HEK293 (cell line): ENCODE measurements at regions not wholly inside any gene's neighbourhood (a gene's known extent, or its start where the extent isn't known, plus 50 kb on each side); places are given as distances from the start of the nearest gene placed in this dataset.

ENCODE experiments used
- CTCF ChIA-PET: fragments of 350-600 bp; formaldehyde crosslinking; extraction: SDS; loops from one replicate; lab custom pipeline; 2021; ENCODE audit warnings: antibody characterized with exemption; lab: Yijun Ruan, JAX
- POLR2A ChIA-PET: fragments of 300-600 bp; formaldehyde crosslinking; extraction: SDS; loops from one replicate; lab custom pipeline; 2020; ENCODE audit warnings: antibody characterized with exemption, inconsistent platforms; lab: Yijun Ruan, JAX
- H3K27ac ChIP-seq: fragments of 200-500 bp; sonication (Bioruptor generic); 2 replicates; pipeline ENCODE4 v1.5.1; 2014; ENCODE audit warnings: low read depth, low read length, control low read depth, inconsistent platforms; ENCODE audit errors: extremely low read depth
- H3K36me3 ChIP-seq, 2 experiments: fragments of 200-500 bp in 1 of 2; sonication (Bioruptor generic) in 1 of 2; 1 replicate in 1 of 2; 2 replicates in 1 of 2; pipeline ENCODE4 v1.5.1; 2014 to 2017; ENCODE audit warnings: inconsistent platforms in 2 of 2, low read length in 2 of 2; ENCODE audit not compliant: control insufficient read depth in 2 of 2, insufficient read depth in 1 of 2
- H3K4me1 ChIP-seq: fragments of 200-500 bp; sonication (Bioruptor generic); 2 replicates; pipeline ENCODE4 v1.5.1; 2014; ENCODE audit warnings: mild to moderate bottlenecking, low read length, inconsistent platforms; ENCODE audit not compliant: control insufficient read depth, insufficient read depth
- H3K4me3 ChIP-seq: 2 replicates; pipeline ENCODE4 v1.5.1; 2011; ENCODE audit warnings: low read depth, mild to moderate bottlenecking, control low read depth, low read length, moderate library complexity
- H3K9me3 ChIP-seq: fragments of 200-500 bp; sonication (Bioruptor generic); 2 replicates; pipeline ENCODE4 v1.5.1; 2014; ENCODE audit warnings: low read depth, low read length, inconsistent platforms; ENCODE audit not compliant: control insufficient read depth, insufficient read depth
- GLI2 ChIP-seq: fragments of 450-650 bp; formaldehyde crosslinking; IDR thresholded peaks from 2 replicates; pipeline ENCODE4; 2017; ENCODE audit warnings: missing biosample characterization, missing genetic modification characterization, low read depth, borderline replicate concordance
- HOXC10 ChIP-seq: sonication (generic); formaldehyde crosslinking; IDR thresholded peaks from 2 replicates; pipeline ENCODE4 v1.8.1; 2023; ENCODE audit warnings: mild to moderate bottlenecking, missing genetic modification reagents
- KLF1 ChIP-seq: fragments of 450-650 bp; formaldehyde crosslinking; IDR thresholded peaks from 2 replicates; pipeline ENCODE4 v1.5.1; 2016; ENCODE audit warnings: missing biosample characterization, missing genetic modification characterization
- KLF8 ChIP-seq: fragments of 450-650 bp; formaldehyde crosslinking; IDR thresholded peaks from 2 replicates; pipeline ENCODE4 v1.5.1; 2016; ENCODE audit warnings: missing biosample characterization, missing genetic modification characterization
- MEIS1 ChIP-seq: sonication (generic); formaldehyde crosslinking; IDR thresholded peaks from 2 replicates; pipeline ENCODE4 v1.8.1; 2022; ENCODE audit warnings: missing genetic modification reagents, mild to moderate bottlenecking, borderline replicate concordance
- SP7 ChIP-seq: fragments of 450-650 bp; formaldehyde crosslinking; IDR thresholded peaks from 2 replicates; pipeline ENCODE4 v1.5.1; 2016; ENCODE audit warnings: missing biosample characterization, missing genetic modification characterization
- ZBTB1 ChIP-seq: fragments of 450-650 bp; formaldehyde crosslinking; IDR thresholded peaks from 2 replicates; pipeline ENCODE4 v1.5.1; 2016; ENCODE audit warnings: missing biosample characterization, missing genetic modification characterization
- ZBTB17 ChIP-seq: fragments of 450-650 bp; formaldehyde crosslinking; IDR thresholded peaks from 2 replicates; pipeline ENCODE4 v1.5.1; 2016; ENCODE audit warnings: missing biosample characterization, missing genetic modification characterization
- ZFHX2 ChIP-seq: fragments of 450-650 bp; formaldehyde crosslinking; conservative IDR thresholded peaks from 2 replicates; pipeline ENCODE4 v1.5.1; 2016; ENCODE audit warnings: missing biosample characterization, missing genetic modification characterization
- ZNF184 ChIP-seq: fragments of 450-650 bp; IDR thresholded peaks from 2 replicates; pipeline ENCODE4 v1.5.1; 2018; ENCODE audit warnings: missing biosample characterization, mild to moderate bottlenecking, missing genetic modification characterization
- ZNF311 ChIP-seq: fragments of 450-650 bp; formaldehyde crosslinking; IDR thresholded peaks from 2 replicates; pipeline ENCODE4 v1.5.1; 2017; ENCODE audit warnings: missing biosample characterization, missing genetic modification characterization, borderline replicate concordance
- ZNF366 ChIP-seq: fragments of 450-650 bp; formaldehyde crosslinking; conservative IDR thresholded peaks from 2 replicates; pipeline ENCODE4 v1.5.1; 2016; ENCODE audit warnings: missing biosample characterization, missing genetic modification characterization
- ZNF501 ChIP-seq: fragments of 450-650 bp; formaldehyde crosslinking; IDR thresholded peaks from 2 replicates; pipeline ENCODE4 v1.5.1; 2016; ENCODE audit warnings: missing biosample characterization, missing genetic modification characterization
- ZNF544 ChIP-seq: fragments of 450-650 bp; formaldehyde crosslinking; IDR thresholded peaks from 2 replicates; pipeline ENCODE4 v1.5.0; 2017; ENCODE audit warnings: missing biosample characterization, missing genetic modification characterization
- ZNF629 ChIP-seq: fragments of 450-650 bp; formaldehyde crosslinking; IDR thresholded peaks from 2 replicates; pipeline ENCODE4 v1.5.1; 2017; ENCODE audit warnings: missing biosample characterization, missing genetic modification characterization
- ZNF660 ChIP-seq: fragments of 450-650 bp; IDR thresholded peaks from 2 replicates; pipeline ENCODE4 v1.5.1; 2018; ENCODE audit warnings: missing biosample characterization, mild to moderate bottlenecking, missing genetic modification characterization
- ZNF791 ChIP-seq: fragments of 450-650 bp; formaldehyde crosslinking; IDR thresholded peaks from 2 replicates; pipeline ENCODE4 v1.5.1; 2016; ENCODE audit warnings: missing biosample characterization, missing genetic modification characterization
- TF ChIP-seq, protein P1 (sequence below): fragments of 450-650 bp; formaldehyde crosslinking; IDR thresholded peaks from 2 replicates; pipeline ENCODE4 v1.5.1; 2016; ENCODE audit warnings: missing biosample characterization, missing genetic modification characterization, borderline replicate concordance
- TF ChIP-seq, protein P2 (sequence below): fragments of 450-650 bp; formaldehyde crosslinking; IDR thresholded peaks from 2 replicates; pipeline ENCODE4 v1.5.1; 2017; ENCODE audit warnings: missing biosample characterization, missing genetic modification characterization
- TF ChIP-seq, protein P3 (sequence below): fragments of 450-650 bp; formaldehyde crosslinking; IDR thresholded peaks from 2 replicates; pipeline ENCODE4; 2016; ENCODE audit warnings: missing biosample characterization, missing genetic modification characterization
- TF ChIP-seq, protein P4 (sequence below): fragments of 450-650 bp; formaldehyde crosslinking; IDR thresholded peaks from 2 replicates; pipeline ENCODE4 v1.5.1; 2017; ENCODE audit warnings: missing biosample characterization, mild to moderate bottlenecking, missing genetic modification characterization, moderate library complexity
- TF ChIP-seq, protein P5 (sequence below): fragments of 450-650 bp; formaldehyde crosslinking; IDR thresholded peaks from 2 replicates; pipeline ENCODE4 v1.5.1; 2016; ENCODE audit warnings: missing biosample characterization, missing genetic modification characterization
- TF ChIP-seq, protein P6 (sequence below): fragments of 450-650 bp; IDR thresholded peaks from 2 replicates; pipeline ENCODE4 v1.5.1; 2018; ENCODE audit warnings: missing biosample characterization, mild to moderate bottlenecking, missing genetic modification characterization

DNA sequence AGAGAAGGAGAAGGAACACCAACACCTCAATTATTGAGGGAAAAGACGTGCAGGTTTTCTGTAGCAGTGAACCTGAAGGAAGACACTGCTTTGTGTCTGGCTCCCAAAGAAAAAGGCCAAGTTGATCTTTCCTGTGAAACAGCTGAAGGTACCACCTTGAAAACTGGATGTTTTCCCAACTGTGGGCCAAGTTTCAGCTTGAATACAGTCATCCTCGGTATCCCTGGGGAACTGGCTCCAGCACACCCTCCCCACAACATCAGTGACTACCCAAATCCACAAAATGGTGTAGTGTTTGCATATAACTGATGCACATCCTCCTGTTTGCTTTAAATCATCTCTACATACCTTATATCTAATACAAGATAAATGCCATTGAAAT lies 297.0 kb upstream of the PITRM1 start (continued):
- TF ChIP-seq, protein P1, sequence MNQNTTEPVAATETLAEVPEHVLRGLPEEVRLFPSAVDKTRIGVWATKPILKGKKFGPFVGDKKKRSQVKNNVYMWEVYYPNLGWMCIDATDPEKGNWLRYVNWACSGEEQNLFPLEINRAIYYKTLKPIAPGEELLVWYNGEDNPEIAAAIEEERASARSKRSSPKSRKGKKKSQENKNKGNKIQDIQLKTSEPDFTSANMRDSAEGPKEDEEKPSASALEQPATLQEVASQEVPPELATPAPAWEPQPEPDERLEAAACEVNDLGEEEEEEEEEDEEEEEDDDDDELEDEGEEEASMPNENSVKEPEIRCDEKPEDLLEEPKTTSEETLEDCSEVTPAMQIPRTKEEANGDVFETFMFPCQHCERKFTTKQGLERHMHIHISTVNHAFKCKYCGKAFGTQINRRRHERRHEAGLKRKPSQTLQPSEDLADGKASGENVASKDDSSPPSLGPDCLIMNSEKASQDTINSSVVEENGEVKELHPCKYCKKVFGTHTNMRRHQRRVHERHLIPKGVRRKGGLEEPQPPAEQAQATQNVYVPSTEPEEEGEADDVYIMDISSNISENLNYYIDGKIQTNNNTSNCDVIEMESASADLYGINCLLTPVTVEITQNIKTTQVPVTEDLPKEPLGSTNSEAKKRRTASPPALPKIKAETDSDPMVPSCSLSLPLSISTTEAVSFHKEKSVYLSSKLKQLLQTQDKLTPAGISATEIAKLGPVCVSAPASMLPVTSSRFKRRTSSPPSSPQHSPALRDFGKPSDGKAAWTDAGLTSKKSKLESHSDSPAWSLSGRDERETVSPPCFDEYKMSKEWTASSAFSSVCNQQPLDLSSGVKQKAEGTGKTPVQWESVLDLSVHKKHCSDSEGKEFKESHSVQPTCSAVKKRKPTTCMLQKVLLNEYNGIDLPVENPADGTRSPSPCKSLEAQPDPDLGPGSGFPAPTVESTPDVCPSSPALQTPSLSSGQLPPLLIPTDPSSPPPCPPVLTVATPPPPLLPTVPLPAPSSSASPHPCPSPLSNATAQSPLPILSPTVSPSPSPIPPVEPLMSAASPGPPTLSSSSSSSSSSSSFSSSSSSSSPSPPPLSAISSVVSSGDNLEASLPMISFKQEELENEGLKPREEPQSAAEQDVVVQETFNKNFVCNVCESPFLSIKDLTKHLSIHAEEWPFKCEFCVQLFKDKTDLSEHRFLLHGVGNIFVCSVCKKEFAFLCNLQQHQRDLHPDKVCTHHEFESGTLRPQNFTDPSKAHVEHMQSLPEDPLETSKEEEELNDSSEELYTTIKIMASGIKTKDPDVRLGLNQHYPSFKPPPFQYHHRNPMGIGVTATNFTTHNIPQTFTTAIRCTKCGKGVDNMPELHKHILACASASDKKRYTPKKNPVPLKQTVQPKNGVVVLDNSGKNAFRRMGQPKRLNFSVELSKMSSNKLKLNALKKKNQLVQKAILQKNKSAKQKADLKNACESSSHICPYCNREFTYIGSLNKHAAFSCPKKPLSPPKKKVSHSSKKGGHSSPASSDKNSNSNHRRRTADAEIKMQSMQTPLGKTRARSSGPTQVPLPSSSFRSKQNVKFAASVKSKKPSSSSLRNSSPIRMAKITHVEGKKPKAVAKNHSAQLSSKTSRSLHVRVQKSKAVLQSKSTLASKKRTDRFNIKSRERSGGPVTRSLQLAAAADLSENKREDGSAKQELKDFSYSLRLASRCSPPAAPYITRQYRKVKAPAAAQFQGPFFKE (tag by site-specific recombination): no peak
- TF ChIP-seq ZNF791 (tag by site-specific recombination) (no peak), ZNF311 (no peak), ZBTB1 (tag by site-specific recombination) (no peak), HOXC10 (CRISPR knock-in tag) (no peak)
- TF ChIP-seq, protein P2, sequence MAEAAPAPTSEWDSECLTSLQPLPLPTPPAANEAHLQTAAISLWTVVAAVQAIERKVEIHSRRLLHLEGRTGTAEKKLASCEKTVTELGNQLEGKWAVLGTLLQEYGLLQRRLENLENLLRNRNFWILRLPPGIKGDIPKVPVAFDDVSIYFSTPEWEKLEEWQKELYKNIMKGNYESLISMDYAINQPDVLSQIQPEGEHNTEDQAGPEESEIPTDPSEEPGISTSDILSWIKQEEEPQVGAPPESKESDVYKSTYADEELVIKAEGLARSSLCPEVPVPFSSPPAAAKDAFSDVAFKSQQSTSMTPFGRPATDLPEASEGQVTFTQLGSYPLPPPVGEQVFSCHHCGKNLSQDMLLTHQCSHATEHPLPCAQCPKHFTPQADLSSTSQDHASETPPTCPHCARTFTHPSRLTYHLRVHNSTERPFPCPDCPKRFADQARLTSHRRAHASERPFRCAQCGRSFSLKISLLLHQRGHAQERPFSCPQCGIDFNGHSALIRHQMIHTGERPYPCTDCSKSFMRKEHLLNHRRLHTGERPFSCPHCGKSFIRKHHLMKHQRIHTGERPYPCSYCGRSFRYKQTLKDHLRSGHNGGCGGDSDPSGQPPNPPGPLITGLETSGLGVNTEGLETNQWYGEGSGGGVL (tag by site-specific recombination): no peak
- TF ChIP-seq, protein P3, sequence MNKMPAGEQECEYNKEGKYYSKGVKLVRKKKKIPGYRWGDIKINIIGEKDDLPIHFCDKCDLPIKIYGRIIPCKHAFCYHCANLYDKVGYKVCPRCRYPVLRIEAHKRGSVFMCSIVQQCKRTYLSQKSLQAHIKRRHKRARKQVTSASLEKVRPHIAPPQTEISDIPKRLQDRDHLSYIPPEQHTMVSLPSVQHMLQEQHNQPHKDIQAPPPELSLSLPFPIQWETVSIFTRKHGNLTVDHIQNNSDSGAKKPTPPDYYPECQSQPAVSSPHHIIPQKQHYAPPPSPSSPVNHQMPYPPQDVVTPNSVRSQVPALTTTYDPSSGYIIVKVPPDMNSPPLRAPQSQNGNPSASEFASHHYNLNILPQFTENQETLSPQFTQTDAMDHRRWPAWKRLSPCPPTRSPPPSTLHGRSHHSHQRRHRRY: no peak
- TF ChIP-seq, protein P4, sequence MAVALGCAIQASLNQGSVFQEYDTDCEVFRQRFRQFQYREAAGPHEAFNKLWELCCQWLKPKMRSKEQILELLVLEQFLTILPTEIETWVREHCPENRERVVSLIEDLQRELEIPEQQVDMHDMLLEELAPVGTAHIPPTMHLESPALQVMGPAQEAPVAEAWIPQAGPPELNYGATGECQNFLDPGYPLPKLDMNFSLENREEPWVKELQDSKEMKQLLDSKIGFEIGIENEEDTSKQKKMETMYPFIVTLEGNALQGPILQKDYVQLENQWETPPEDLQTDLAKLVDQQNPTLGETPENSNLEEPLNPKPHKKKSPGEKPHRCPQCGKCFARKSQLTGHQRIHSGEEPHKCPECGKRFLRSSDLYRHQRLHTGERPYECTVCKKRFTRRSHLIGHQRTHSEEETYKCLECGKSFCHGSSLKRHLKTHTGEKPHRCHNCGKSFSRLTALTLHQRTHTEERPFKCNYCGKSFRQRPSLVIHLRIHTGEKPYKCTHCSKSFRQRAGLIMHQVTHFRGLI (tag by site-specific recombination): no peak
- TF ChIP-seq, all 188 proteins: peak for 0

DNA sequence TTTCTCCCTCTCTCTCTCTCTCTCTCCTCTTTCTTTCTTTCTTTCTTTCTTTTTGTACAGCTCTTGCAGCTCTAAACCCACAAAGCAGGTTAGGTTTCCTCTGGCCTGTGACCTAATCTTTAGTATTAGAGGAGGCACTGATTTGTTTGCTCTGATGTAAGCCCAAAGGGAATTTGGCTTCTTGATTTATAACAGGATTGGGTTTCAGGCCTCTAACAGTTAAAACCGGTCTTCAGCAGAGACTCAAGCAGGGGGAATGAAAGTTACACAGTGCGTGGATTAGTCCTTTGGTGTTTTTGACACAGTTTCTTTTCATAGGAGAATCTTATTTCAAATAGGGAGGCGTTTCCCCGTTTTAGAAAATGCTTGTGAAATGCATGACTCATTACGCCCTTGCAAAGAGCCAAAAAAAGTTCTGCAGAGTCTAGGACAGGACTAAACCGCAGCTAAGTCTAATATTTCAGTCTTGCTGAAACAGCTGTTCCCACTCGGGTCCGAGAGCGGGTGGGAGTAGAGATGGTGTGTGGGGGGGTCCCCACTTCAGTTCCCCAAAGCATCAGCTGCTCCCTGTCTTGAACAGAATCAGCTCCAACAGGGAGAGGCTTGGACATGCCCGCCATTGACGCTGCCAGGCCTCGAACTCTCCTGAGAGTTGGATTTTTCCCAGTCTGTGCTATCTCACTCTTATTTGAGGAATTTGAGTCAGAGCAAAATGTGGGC lies 296.5 kb upstream of the PITRM1 start:
- H3K36me3 ChIP-seq: no peaks in the 10 kb centered on the region
- peaks cover 15% of the 10 kb centered on the region for H3K4me1 ChIP-seq
- no peaks in the 10 kb centered on the region for H3K9me3 ChIP-seq
- no peak overlapping the region; the same call in 1 of the 2 replicates for H3K27ac ChIP-seq
- CTCF ChIA-PET: interaction anchor here (0.6 kb wide), 1 partner anchor 235 kb away, joined by 3 read pairs; no protein-coding TSS in a partner anchor
- POLR2A ChIA-PET: interaction anchor here (0.6 to 0.9 kb wide), 2 partner anchors 114 to 241 kb away, joined by 3 to 4 read pairs; no protein-coding TSS in a partner anchor
- no peak overlapping the region for H3K4me3 ChIP-seq
- TF ChIP-seq, protein P5, sequence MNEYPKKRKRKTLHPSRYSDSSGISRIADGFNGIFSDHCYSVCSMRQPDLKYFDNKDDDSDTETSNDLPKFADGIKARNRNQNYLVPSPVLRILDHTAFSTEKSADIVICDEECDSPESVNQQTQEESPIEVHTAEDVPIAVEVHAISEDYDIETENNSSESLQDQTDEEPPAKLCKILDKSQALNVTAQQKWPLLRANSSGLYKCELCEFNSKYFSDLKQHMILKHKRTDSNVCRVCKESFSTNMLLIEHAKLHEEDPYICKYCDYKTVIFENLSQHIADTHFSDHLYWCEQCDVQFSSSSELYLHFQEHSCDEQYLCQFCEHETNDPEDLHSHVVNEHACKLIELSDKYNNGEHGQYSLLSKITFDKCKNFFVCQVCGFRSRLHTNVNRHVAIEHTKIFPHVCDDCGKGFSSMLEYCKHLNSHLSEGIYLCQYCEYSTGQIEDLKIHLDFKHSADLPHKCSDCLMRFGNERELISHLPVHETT: peak; percentile 95
- TF ChIP-seq GLI2 (peak; percentile 31; the same call in 1 of the 2 replicates), ZBTB17 (tag by site-specific recombination) (peak; percentile 15; the same call in 1 of the 2 replicates), ZNF660 (tag by site-specific recombination) (peak; percentile 75), ZFHX2 (tag by site-specific recombination) (peak; percentile 53), ZNF366 (tag by site-specific recombination) (peak; percentile 97), ZNF544 (tag by site-specific recombination) (no peak), MEIS1 (CRISPR knock-in tag) (no peak), ZNF184 (tag by site-specific recombination) (peak; percentile 56; the same call in 1 of the 2 replicates), ZNF629 (tag by site-specific recombination) (peak; percentile 90), SP7 (peak; percentile 97), ZNF501 (tag by site-specific recombination) (0 out of 2 replicates have a peak, but pooled peaks have one; percentile 52), KLF8 (peak; percentile 66), KLF1 (tag by site-specific recombination) (peak; percentile 38)
- TF ChIP-seq, protein P6, sequence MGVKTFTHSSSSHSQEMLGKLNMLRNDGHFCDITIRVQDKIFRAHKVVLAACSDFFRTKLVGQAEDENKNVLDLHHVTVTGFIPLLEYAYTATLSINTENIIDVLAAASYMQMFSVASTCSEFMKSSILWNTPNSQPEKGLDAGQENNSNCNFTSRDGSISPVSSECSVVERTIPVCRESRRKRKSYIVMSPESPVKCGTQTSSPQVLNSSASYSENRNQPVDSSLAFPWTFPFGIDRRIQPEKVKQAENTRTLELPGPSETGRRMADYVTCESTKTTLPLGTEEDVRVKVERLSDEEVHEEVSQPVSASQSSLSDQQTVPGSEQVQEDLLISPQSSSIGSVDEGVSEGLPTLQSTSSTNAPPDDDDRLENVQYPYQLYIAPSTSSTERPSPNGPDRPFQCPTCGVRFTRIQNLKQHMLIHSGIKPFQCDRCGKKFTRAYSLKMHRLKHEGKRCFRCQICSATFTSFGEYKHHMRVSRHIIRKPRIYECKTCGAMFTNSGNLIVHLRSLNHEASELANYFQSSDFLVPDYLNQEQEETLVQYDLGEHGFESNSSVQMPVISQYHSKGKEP (tag by site-specific recombination): peak; percentile 40
